HEK293T (cell line): ENCODE measurements at regions not wholly inside any gene's neighbourhood (a gene's known extent, or its start where the extent isn't known, plus 50 kb on each side); places are given as distances from the start of the nearest gene placed in this dataset.

ENCODE experiments used
- ARNT ChIP-seq: fragments of 450-650 bp; IDR thresholded peaks from 2 replicates; pipeline ENCODE4 v1.6.1; 2017; ENCODE audit warnings: mild to moderate bottlenecking
- BHLHE40 ChIP-seq: fragments of 450-650 bp; IDR thresholded peaks from 2 replicates; pipeline ENCODE4 v1.6.1; 2016; ENCODE audit warnings: mild to moderate bottlenecking, moderate library complexity, borderline replicate concordance
- CTBP1 ChIP-seq: fragments of 450-650 bp; IDR thresholded peaks from 2 replicates; pipeline ENCODE4 v1.6.1; 2016; ENCODE audit warnings: borderline replicate concordance
- FOXK2 ChIP-seq: fragments of 450-650 bp; IDR thresholded peaks from 2 replicates; pipeline ENCODE4 v1.6.1; 2016; ENCODE audit warnings: mild to moderate bottlenecking
- FOXM1 ChIP-seq: fragments of 450-650 bp; IDR thresholded peaks from 2 replicates; pipeline ENCODE4 v1.6.1; 2017; ENCODE audit warnings: mild to moderate bottlenecking, borderline replicate concordance
- HDGF ChIP-seq: fragments of 450-650 bp; IDR thresholded peaks from 2 replicates; pipeline ENCODE4 v1.6.1; 2017; ENCODE audit warnings: antibody characterized with exemption, borderline replicate concordance
- LEF1 ChIP-seq: fragments of 450-650 bp; IDR thresholded peaks from 2 replicates; pipeline ENCODE4 v1.6.1; 2017; ENCODE audit warnings: mild to moderate bottlenecking, borderline replicate concordance
- NFRKB ChIP-seq: fragments of 450-650 bp; IDR thresholded peaks from 2 replicates; pipeline ENCODE4 v1.6.1; 2016; ENCODE audit warnings: mild to moderate bottlenecking, moderate library complexity
- SP1 ChIP-seq: fragments of 450-650 bp; IDR thresholded peaks from 2 replicates; pipeline ENCODE4 v1.6.1; 2017
- SUZ12 ChIP-seq: fragments of 450-650 bp; IDR thresholded peaks from 2 replicates; pipeline ENCODE4 v1.6.1; 2016; ENCODE audit warnings: mild to moderate bottlenecking
- TARDBP ChIP-seq: fragments of 450-650 bp; IDR thresholded peaks from 2 replicates; pipeline ENCODE4 v1.6.1; 2016
- ZNF384 ChIP-seq: fragments of 450-650 bp; IDR thresholded peaks from 2 replicates; pipeline ENCODE4 v1.6.1; 2016
- TF ChIP-seq, protein P1 (sequence below): fragments of 450-650 bp; IDR thresholded peaks from 2 replicates; pipeline ENCODE4 v1.6.1; 2016

DNA sequence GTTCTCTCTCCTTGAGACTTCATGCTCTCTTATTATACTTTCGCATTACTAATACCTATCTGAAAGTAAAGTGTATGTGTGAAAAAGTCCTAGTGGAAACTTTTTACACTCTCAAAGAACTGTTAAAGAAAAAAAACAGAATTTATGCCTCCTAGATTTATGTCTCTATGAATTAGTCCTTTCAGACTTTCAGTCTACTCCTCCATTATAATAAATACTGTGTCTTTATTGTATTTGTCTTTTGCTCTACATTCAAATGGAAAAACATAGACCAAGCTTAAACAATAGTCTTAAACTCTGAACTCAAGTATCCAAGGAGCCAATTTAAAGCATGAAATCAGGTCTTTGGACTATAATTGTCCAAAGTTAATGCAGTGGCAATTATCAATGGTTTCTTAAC, 1449.0 kb downstream of the PLA2G4A start:
- TF ChIP-seq BHLHE40 (no peak), ARNT (no peak), ZNF384 (no peak), NFRKB (no peak), HDGF (no peak), SP1 (no peak), FOXM1 (no peak), SUZ12 (no peak), LEF1 (no peak), FOXK2 (no peak), CTBP1 (no peak), TARDBP (no peak)
- TF ChIP-seq, protein P1, sequence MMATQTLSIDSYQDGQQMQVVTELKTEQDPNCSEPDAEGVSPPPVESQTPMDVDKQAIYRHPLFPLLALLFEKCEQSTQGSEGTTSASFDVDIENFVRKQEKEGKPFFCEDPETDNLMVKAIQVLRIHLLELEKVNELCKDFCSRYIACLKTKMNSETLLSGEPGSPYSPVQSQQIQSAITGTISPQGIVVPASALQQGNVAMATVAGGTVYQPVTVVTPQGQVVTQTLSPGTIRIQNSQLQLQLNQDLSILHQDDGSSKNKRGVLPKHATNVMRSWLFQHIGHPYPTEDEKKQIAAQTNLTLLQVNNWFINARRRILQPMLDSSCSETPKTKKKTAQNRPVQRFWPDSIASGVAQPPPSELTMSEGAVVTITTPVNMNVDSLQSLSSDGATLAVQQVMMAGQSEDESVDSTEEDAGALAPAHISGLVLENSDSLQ: no peak
